ENCODE measurements at regions not wholly inside any gene's neighbourhood (a gene's known extent, or its start where the extent isn't known, plus 50 kb on each side); places are given as distances from the start of the nearest gene placed in this dataset.

DNA sequence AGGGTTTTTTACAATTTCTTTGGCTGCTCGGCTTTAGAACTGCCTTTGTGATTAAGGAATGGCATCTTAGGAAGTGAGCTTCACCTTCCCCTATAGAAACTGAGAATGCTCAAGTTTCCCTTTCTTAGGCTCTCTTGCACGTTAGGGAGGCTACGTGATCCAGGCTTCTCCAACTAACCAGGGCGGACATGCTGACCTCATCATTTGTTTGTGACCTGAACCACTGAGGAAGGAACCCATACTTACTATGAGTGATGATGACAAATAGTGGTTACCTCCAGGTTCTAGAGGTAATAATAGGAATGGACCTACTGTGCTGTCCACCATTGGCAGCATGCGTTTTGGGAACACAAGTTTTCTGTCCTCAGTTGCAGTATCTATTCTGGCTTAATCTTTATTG is 645.8 kb downstream of the C6orf118 start:
- TF ChIP-seq EZH2phosphoT487 (IDR thresholded peaks at IDR 0.05; ENCODE audit: low read length), result no peak
- no peak for TF ChIP-seq CTCF (IDR thresholded peaks at IDR 0.05; ENCODE audit: low read length)
- TF ChIP-seq EZH2 (optimal IDR thresholded peaks at IDR 0.05; ENCODE audit: low read depth, low read length), result no peak

Data from MM.1S (cell line).